K562 (cell line): ENCODE measurements at regions not wholly inside any gene's neighbourhood (a gene's known extent, or its start where the extent isn't known, plus 50 kb on each side); places are given as distances from the start of the nearest gene placed in this dataset.

Source experiments
- JUNB ChIP-seq: fragments of 450-650 bp; formaldehyde crosslinking; conservative IDR thresholded peaks from 2 replicates; pipeline ENCODE4 v1.4.0; 2020; ENCODE audit warnings: mild to moderate bottlenecking
- TF ChIP-seq, protein P1 (sequence below): fragments of 450-650 bp; IDR thresholded peaks from 2 replicates; pipeline ENCODE4 v1.6.1; 2018; ENCODE audit not compliant: partially characterized antibody

DNA sequence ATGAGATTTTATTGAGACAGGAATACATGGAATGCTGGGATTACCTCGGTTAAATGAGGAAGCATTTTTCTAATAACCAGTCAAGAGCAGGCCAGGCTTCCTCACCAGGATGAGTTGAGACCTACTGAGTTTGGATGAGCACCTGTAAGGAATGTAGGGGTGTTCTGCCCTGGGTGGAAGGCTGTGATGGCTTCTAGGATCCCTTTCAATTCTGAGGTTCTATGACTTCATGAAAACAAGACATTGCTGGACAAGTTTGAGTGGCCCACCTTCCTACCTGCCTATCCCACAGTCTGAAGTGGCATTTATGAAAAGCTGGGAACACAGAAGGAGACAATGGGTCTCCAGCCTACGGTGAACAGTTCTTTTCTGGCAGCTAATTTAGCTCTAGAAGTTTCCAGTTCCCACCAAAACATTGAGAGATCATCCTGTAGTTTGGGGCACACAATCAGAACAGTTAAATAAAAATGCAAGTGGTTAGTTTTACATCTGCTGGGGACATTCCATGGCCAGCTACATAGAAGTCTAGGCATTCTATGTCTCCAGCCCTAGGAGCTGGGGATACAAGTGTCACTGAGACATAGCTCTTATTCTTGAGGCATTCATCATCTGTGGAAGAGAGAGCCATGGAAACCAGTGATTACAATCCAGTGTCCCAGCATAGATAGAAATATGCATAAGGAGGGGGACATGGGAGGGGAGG, 51.3 kb upstream of the TSPAN2 start:
- no peak for TF ChIP-seq JUNB
- TF ChIP-seq, protein P1, sequence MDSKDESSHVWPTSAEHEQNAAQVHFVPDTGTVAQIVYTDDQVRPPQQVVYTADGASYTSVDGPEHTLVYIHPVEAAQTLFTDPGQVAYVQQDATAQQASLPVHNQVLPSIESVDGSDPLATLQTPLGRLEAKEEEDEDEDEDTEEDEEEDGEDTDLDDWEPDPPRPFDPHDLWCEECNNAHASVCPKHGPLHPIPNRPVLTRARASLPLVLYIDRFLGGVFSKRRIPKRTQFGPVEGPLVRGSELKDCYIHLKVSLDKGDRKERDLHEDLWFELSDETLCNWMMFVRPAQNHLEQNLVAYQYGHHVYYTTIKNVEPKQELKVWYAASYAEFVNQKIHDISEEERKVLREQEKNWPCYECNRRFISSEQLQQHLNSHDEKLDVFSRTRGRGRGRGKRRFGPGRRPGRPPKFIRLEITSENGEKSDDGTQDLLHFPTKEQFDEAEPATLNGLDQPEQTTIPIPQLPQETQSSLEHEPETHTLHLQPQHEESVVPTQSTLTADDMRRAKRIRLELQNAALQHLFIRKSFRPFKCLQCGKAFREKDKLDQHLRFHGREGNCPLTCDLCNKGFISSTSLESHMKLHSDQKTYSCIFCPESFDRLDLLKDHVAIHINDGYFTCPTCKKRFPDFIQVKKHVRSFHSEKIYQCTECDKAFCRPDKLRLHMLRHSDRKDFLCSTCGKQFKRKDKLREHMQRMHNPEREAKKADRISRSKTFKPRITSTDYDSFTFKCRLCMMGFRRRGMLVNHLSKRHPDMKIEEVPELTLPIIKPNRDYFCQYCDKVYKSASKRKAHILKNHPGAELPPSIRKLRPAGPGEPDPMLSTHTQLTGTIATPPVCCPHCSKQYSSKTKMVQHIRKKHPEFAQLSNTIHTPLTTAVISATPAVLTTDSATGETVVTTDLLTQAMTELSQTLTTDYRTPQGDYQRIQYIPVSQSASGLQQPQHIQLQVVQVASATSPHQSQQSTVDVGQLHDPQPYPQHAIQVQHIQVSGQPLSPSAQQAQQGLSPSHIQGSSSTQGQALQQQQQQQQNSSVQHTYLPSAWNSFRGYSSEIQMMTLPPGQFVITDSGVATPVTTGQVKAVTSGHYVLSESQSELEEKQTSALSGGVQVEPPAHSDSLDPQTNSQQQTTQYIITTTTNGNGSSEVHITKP, result no peak
